Glomerular endothelial cell (primary cell): ENCODE measurements at regions not wholly inside any gene's neighbourhood (a gene's known extent, or its start where the extent isn't known, plus 50 kb on each side); places are given as distances from the start of the nearest gene placed in this dataset.

Experiments used
- DNase-seq: peaks from one replicate; pipeline ENCODE4 v3.0.0-alpha.2; 2011; ENCODE audit warnings: low read depth, low spot score; ENCODE audit errors: extremely low read depth

DNA sequence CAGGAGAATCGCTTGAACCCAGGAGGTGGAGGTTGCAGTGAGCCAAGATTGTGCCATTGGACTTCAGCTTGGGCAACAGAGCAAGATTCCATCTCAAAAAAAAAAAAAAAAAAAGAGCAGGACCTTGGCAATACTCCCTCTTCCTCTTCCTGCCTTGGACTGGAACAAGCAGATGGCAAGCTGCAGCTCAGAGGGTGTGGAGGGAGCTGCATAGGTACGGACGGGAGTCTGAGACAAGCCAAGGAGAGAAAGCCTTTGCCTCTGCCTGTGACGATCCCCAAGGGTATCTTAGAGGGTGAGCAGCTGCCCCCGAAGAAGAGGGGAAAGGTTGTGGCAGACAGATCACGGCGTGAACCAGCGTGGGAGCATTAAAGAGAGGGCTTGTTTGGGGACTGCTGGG lies 109.2 kb downstream of the AIPL1 start:
- no peak for DNase-seq

DNA sequence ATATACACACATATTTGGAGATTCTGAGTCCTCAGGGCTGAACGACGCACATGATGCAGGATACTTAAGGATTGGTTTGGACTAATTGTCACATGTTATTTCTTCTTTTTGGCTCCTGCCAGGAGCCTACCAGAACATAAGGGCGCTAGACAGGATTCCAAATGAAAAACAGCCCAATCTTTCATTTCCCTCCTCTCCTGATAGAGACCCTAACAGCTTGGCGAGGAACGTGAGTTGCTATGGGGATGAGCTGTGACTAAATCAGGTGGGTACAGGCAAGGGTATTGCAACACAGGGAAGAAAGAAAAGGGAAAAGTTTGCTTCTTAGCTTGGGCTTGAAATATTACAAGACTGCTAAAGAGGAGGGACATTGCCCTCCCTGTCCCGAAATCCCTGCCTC lies 109.9 kb downstream of the AIPL1 start:
- DNase-seq: no peak

DNA sequence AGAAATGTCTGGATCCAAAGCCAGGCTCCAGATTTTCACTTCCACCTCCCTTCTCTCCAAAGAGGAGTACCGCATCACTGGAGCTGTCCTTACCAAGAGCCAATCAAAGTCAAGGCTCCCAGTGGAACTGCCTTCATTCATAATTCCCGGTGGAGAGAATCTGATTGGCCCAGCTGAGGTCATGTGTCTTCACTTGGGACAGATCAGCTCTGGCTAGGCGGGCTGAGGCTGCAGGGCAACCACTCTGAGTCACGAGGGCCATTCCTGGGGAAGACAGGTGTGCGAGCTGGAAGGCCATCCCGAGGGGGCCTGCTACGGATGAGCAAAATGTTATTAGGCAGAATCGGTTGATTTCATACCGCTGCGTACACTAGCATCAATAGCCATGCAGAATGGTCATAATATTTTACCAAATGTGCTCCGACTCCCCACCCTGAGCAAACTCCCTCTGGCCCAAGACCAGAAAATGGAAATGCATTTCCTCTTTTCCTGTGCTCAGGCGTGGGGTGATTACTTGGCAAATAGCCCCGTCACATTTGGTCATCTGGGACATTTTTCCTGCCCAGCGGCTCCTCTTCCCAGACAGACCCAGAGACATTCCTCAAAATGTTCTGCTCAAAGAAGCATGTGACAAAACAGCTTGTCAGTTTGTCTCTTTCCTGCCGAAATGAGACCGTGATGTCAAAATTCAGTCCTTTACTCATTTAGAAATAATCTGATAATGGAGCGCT lies 111.1 kb downstream of the AIPL1 start:
- DNase-seq: no peak

DNA sequence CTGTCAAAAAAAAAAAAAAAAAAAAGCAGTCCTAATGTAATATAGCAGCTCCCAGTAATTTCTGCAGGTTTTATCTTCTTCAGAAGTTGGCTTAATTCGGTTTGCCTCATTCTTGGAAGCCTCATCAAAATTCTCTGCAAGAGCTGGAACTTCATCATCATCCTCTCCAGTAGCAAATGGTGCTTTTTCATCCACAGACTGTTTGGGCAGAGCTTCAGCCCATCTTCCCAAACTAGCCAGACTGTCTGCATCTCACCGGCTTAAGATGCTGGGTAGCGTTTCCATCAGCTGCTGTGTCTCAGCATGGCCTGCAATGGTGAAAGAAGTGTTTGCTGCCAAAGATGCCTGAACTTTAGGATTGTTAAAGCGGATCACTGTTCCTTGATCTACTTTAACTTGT lies 112.6 kb downstream of the AIPL1 start:
- no peak for DNase-seq

DNA sequence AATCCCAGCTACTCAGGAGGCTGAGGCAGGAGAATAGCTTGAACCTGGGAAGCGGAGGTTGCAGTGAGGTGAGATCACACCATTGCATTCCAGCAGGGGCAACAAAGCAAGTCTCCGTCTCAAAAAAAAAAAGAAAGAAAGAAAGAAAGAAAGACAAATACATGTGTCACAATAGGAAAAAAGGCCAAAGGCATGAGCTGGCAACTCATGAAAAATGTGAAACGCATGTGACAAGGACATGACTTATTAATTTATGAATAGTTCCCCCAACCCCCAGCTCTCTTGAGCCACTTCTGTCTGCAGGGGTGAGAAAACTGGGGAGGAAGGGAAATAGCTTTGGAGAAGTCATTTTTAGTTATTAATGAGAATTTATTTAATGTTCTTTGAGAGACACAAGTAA lies 120.6 kb downstream of the AIPL1 start:
- DNase-seq: no peak

DNA sequence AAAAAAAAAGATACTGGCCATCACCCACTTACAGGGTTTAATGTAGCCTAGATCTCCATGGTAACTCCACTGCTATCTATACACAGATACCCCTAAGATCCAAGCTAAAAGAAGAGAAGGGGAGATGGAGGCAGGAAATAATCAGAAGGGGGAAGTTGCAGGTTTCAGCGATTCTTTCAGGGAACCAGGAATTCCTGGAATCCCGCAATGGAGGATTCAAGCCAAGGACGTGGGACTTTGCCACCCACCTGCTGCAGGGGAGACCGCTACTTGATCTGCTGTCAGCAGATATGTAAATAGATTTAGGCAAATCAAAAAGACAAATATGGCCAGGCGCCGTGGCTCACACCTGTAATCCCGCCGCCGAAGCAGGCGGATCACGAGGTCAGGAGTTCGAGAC lies 121.1 kb downstream of the AIPL1 start:
- DNase-seq: no peak

DNA sequence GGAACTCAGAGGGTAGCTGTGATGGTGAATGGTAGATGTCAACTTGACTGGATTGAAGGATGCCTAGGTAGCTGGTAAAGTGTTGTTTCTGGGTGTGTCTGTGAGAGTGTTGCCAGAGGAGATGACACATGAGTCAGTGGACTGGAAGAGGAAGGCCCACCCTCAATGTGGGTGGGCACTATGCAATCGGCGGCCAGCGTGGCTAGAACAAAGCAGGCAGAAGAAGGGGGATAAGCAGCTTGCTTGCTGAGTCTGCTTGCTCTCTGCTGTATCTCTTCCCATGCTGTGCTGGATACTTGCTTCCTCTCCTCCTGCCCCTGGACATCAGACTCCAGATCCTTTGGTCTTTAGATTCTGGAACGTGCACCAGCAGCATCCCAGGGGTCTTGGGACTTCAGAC lies 128.1 kb downstream of the AIPL1 start:
- no peak for DNase-seq

DNA sequence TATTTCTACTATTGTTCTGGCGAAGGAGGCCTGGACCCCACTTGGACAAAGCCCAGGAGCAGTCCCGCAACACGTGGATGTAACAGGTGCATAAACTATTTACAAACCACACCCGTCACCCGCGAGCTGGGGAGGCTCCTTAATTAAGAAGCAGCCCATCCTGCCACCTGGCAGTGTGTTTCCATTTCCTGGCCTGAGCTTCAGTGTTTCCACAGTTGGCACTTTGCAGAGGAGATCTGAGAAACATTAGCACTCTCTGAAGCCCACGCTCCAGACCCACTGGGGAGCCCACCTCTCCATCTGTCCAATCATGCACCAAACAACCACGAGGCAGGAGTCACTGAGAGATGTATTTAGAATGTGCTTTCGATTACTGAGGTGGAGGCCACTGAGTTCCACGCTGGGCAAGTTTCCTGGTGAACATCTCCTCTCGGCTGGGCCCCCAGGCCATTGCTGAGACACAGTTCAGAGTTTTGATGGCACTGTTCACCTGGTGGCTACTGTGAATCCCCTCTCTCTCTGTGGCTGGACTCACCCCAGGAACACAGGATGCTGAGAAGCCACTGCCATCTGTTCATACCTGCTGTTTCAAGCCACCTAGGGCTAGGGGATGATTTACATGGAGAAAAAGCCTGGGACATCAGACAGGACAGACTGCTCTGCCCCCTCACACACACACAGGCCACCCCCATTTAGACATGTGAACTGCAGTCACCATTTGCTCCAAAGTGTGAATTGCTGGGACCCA lies 129.1 kb downstream of the AIPL1 start:
- DNase-seq: no peak

DNA sequence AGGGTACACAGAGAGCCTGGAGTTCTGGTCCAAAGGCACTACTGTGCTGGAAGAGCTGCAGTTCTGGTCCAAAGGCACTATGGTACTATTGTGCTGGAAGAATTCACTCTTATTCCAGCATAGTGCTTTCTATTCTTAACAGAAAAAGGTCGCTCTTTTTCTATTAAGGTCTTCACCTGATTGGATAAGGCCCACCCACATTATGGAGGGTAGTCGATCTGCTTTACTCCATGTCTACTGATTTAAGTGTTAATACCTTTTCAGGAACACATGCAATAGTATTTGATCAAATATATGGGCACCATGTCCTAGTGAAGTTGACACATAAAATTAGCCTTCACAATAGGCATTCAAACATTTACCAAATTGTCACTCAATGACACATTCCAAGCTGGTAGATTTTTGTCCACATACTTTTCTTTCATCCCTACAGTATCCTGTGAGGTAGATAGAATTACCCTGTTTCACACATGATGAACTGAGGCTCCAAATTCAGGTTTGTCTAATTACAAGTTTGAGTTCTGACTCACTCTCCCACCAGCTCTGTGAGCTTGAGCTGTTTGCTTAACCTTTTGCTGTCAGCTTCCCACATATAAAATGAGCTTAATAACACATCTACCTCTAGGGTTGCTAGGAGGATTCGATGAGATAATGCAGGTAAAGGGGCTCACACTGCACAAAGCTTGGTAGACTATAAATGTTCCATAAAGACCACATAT lies 129.9 kb downstream of the AIPL1 start:
- no peak for DNase-seq

DNA sequence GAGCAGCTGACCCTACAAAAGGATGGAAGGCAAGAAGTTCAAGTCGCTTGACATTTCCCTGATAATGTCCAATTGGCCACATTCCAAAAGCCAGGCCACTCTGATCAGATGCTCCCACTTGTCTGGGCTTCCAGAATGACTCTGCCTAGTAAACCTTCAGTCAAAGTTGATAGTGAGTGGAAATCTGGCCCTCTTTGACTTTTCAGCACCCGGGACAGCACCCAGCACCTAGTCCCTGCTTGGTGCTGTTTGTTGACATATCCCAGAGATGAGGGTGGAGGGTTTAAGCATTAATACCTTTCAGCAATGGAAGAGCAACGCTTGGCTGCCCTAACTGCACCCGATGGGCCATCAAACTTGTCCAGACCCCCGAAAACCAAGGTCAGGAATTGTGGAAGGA lies 131.3 kb downstream of the AIPL1 start:
- DNase-seq: no peak

DNA sequence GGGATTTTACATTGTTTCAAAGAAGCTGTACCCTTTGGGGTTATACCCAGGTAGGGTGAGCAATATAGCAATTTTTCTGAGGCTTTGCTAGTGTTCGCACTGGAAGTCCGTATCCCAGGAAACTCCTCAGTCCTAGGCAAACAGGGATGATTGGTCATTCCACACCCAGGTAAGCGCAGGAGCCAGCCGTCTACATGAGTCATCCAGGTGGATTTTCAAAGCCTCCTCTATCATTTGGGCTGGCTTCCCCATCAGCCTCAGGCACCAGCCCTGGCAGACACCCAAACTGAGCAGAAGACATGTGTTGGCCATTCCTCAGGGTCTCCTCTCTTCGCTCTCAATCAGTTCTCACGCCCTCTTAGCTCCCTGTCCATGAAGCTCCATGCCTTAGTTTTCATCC lies 135.6 kb downstream of the AIPL1 start:
- no peak for DNase-seq

DNA sequence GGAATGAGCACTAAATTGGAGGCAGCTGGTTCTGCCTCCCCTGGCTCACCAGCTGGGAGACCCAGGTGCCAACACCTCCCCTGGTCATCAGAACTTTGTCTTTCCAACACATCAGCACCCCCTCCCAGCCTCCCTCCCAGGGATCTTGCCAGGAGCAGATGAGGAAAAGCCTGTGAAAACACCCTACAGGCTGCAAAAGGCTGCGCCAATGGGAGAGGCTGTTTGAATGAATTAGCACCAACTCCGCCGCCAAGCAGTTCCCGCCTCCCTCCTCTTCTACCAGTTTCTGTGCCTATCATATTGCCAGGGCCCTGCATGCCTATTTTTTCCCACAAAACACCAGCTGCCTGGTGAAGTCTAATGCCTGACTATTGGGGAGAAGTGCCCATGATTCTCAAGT lies 137.0 kb downstream of the AIPL1 start:
- no peak for DNase-seq

DNA sequence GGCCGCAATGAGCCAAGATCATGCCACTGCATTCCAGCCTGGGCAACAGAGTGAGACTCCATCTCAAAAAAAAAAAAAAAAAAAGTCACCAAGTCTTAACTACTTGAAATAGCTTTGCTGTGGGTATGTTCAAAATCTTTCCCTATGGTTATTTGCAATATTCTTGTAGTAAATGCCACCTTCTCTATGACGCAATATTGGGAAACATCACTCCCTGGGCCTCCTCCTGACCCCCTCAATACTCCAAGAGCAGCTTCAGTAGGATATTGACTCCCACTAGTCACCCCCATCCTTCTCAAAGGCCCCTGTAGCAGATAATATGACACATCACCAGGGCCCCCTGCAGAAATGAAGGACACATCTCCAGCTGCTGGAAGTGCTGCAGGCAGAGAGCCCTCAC lies 137.8 kb downstream of the AIPL1 start:
- DNase-seq: no peak

DNA sequence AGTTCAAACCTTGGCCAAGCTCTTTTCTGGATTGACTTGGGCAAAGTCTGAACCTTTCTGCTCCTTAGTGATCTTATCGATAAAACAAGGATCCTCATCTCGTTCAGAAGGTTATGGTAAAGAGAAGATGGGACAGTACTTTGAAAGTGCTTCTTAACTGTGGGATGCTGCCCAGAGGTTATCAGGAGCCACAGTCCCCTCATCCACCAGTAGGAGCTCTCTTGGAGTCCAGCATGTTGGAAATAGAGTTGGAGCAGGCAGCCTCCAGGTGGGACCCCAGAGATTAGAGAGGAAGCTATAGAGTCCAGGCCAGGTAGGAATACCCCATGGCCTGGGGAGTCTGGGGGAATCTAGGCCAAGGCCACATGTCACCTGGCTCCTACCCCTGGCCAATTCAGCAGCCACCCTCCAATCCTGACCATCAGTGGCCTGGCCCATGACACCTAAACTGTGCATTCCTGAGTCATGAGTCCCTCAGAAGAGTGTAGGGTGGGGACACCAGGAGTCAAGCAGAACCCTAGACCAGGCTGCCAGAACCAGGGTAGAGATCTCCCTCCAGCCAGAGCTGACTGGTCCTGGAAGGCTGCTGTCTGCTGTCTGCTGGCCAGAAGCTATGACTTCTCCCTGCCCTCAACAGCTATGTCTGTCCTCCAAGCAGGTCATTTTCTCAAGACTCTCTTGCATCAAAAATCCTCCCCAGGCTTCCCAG lies 144.3 kb downstream of the AIPL1 start:
- DNase-seq: no peak

DNA sequence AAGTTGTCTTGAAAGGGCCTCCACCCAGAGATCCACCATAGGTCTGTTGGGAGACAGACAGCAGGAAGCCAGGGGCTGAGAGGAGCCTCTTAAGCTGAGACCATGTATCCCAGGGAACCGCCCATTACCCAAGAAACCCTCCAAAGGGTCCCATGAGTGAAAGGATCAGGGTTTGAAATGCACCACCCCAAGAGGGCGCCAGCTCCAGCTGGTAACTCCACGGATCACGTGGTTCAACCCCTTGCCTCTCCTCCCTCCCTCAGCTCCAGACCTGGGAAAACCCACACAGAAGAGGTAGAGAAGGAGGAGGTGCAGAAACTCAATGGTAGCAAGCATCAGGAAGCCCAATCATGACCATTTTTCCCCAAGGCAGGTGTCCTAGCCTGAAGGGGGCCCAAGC lies 148.7 kb downstream of the AIPL1 start:
- no peak for DNase-seq

DNA sequence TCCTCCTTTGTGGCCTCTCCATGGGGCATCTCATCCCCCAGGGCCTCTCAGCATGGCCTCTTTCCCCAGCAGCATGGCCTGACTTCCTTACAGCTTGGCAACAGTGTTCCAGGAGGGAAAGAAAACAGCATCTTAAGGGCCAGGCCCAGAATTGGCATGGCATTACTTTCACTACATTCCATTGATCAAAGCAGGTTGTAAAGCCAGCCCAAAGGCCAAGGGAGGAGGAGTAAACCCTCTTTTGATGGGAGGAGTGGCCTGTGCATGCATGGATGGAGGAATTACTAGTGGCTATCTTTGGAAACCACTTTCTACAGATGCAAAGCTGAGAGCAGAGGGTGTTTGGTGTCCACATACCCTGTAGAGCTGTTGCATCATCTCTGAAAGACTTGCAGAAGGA lies 149.4 kb downstream of the AIPL1 start:
- DNase-seq: no peak

DNA sequence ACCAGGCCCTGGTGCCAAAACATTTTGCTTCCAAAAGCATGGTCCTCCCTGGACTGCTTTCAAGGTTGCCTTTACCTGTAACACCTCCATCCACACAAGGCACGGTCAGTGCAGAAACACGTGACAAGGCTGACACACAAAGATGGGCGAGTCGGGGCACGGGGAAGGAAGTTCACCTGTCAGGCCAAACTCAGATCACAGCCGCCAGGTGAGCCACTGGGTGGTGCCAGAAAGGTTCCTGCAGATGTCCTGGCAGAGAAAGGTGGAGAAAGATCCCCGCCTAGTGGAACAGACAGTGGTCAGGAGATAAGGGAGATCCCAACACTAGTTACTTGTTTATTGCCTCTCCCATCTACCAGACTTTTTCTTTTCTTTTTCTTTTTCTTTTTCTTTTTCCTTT lies 155.3 kb downstream of the AIPL1 start:
- DNase-seq: no peak

DNA sequence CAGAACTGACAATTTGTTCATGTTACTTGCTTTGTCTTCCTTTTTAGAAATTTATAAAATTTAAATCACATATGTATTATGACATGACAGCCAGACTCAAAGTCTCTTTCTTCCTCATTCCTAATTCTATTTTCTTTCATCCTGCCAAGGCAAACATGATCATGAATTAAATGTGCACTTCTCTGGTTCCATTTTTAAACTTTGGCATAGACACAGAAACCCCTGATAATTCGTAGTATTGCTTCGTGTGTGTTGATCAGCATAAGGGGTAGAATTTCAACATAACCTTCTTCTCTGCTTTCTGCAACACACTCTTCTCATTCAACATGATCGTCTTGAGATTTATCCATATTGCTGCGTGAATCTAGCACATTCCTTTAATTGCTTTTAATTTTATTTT lies 156.5 kb downstream of the AIPL1 start:
- DNase-seq: no peak

DNA sequence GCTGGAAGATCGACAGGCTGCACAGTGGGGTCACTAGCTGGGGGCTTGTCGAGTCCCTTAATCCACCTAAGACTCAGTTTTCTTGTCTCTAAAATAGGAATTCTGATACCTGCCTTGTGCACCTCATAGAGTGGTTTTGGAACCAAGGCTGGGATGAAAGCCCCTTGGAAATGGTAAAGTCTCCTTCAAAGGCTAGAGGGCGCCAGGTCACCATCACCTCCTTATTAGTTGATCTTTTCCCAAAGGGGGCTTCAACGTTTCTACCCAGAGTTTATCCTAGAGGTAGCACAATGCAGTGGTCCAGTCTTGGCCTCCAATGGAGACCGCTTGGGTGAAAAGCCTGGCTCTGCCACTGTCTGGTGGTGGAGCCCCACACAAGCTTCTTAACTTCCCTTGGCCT lies 158.2 kb downstream of the AIPL1 start:
- no peak for DNase-seq

DNA sequence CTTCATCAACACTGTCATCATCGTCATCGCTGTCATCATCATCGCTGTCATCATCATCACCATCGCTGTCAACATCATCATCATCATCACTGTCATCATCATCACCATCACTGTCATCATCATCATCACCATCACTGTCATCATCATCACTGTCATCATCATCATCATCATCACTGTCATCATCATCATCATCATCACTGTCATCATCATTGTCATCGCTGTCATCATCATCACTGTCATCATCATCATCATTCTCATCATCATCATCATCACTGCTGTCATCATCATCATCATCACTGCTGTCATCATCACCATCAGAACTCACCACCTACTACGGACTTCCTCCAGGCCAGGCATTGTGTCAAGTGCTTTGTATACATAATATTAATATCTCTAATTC lies 160.6 kb downstream of the AIPL1 start:
- DNase-seq: no peak

DNA sequence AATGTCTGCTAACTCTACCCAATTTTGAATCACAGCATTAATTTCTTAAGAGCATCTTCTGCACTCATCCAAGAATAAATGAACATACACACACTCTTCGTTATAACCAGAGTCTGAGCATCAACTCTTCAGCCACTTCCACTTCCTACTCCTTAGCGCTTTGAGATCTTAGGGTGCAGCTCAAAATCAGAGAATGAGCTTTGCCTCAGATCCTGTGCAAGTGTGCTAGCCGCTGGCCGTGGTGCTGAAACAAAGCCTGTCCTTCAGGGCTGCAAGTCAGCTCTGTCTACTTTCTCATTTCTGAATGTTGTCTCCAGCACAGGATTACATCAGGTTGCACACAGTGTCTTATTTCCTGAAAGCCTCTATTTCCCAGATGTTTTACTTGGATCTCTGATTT lies 165.4 kb downstream of the AIPL1 start:
- DNase-seq: no peak
